HS-27A (cell line): ENCODE measurements at regions not wholly inside any gene's neighbourhood (a gene's known extent, or its start where the extent isn't known, plus 50 kb on each side); places are given as distances from the start of the nearest gene placed in this dataset.
A peak's percentile ranks its signal among the peaks of the same experiment; 100 is the strongest.

Source experiments
- DNase-seq: peaks from one replicate; pipeline ENCODE4 v3.0.0-alpha.2; 2012; ENCODE audit warnings: low read depth, missing footprints

GRCh38 chr18:25810736-25811135, 279.7 kb downstream of the SS18 start:
- DNase-seq, result no peak

- DNase-seq, result no peak
Measured at GRCh38 chr18:25805939-25806338, 284.5 kb downstream of the SS18 start.

- no peak for DNase-seq
Measured at GRCh38 chr18:25805323-25805722, 285.1 kb downstream of the SS18 start.

GRCh38 chr18:25799231-25799630, 291.2 kb downstream of the SS18 start:
- DNase-seq, result no peak

- DNase-seq, result no peak
Measured at GRCh38 chr18:25798046-25798445, 292.4 kb downstream of the SS18 start.

GRCh38 chr18:25795213-25795612, 295.2 kb downstream of the SS18 start:
- DNase-seq, result no peak

GRCh38 chr18:25787276-25787675, 303.1 kb downstream of the SS18 start:
- no peak for DNase-seq

- peak; percentile 77 for DNase-seq
Measured at GRCh38 chr18:25786758-25787157, 303.7 kb downstream of the SS18 start.

GRCh38 chr18:25780105-25780504, 310.3 kb downstream of the SS18 start:
- no peak for DNase-seq

- no peak for DNase-seq
Measured at GRCh38 chr18:25771796-25772195, 318.6 kb downstream of the SS18 start.

- no peak for DNase-seq
Measured at GRCh38 chr18:25764777-25765176, 325.6 kb downstream of the SS18 start.

GRCh38 chr18:25759111-25759510, 331.3 kb downstream of the SS18 start:
- DNase-seq, result no peak

GRCh38 chr18:25743646-25744151, 346.7 kb downstream of the SS18 start:
- DNase-seq, result no peak

- no peak for DNase-seq
Measured at GRCh38 chr18:25739376-25739775, 351.0 kb downstream of the SS18 start.

- DNase-seq, result peak; percentile 91
Measured at GRCh38 chr18:25737710-25738311, 352.6 kb downstream of the SS18 start.

GRCh38 chr18:25736516-25736915, 353.9 kb downstream of the SS18 start:
- DNase-seq, result no peak

GRCh38 chr18:25735459-25735858, 355.0 kb downstream of the SS18 start:
- no peak for DNase-seq

GRCh38 chr18:25734336-25734735, 356.1 kb downstream of the SS18 start:
- no peak for DNase-seq

- DNase-seq, result no peak
Measured at GRCh38 chr18:25732862-25733261, 357.6 kb downstream of the SS18 start.

- no peak for DNase-seq
Measured at GRCh38 chr18:25729072-25729471, 361.3 kb downstream of the SS18 start.

GRCh38 chr18:25727281-25727985, 363.0 kb downstream of the SS18 start:
- no peak for DNase-seq

- DNase-seq, result no peak
Measured at GRCh38 chr18:25726298-25726697, 364.1 kb downstream of the SS18 start.

- no peak for DNase-seq
Measured at GRCh38 chr18:25725501-25725900, 364.9 kb downstream of the SS18 start.

GRCh38 chr18:25724997-25725396, 365.4 kb downstream of the SS18 start:
- DNase-seq, result no peak
